MM.1S (cell line): ENCODE measurements at regions not wholly inside any gene's neighbourhood (a gene's known extent, or its start where the extent isn't known, plus 50 kb on each side); places are given as distances from the start of the nearest gene placed in this dataset.

Experiments used
- DNase-seq: peaks from one replicate; pipeline ENCODE4 v3.0.0-alpha.2; 2015
- H2AFZ ChIP-seq: fragments of 300-600 bp; sonication (generic); 2 replicates; pipeline ENCODE4 v1.6.0; 2016; ENCODE audit warnings: antibody characterized with exemption, low read length
- H3F3A ChIP-seq: fragments of 300-600 bp; sonication (generic); 2 replicates; pipeline ENCODE4 v1.6.1; 2016; ENCODE audit warnings: mild to moderate bottlenecking, antibody characterized with exemption, low read length, moderate library complexity, mixed read lengths; ENCODE audit not compliant: insufficient read depth
- H3K27ac ChIP-seq: fragments of 300-600 bp; sonication (generic); 2 replicates; pipeline ENCODE4 v1.5.1; 2016; ENCODE audit warnings: mild to moderate bottlenecking, low read length
- H3K27me3 ChIP-seq: fragments of 300-600 bp; sonication (generic); replicated peaks from 2 replicates; pipeline ENCODE4 v1.6.0; 2016; ENCODE audit warnings: low read length; ENCODE audit not compliant: insufficient read depth
- H3K36me3 ChIP-seq: fragments of 300-600 bp; sonication (generic); replicated peaks from 2 replicates; pipeline ENCODE4 v1.6.1; 2016; ENCODE audit warnings: mild to moderate bottlenecking, low read length, mixed read lengths; ENCODE audit not compliant: insufficient read depth
- H3K4me1 ChIP-seq: fragments of 300-600 bp; sonication (generic); 2 replicates; pipeline ENCODE4 v1.6.1; 2016; ENCODE audit warnings: low read length, mixed read lengths
- H3K4me2 ChIP-seq: fragments of 300-600 bp; sonication (generic); 2 replicates; pipeline ENCODE4 v1.6.0; 2016; ENCODE audit warnings: low read depth, low read length
- H3K4me3 ChIP-seq: fragments of 300-600 bp; sonication (generic); 2 replicates; pipeline ENCODE4 v1.5.1; 2016; ENCODE audit warnings: low read length, mixed read lengths
- H3K79me2 ChIP-seq: fragments of 300-600 bp; sonication (generic); 2 replicates; pipeline ENCODE4 v1.6.1; 2016; ENCODE audit warnings: mixed run types, low read length, mixed read lengths
- H3K9ac ChIP-seq: fragments of 300-600 bp; sonication (generic); 2 replicates; pipeline ENCODE4 v1.6.1; 2016; ENCODE audit warnings: low read length, mixed read lengths
- H3K9me2 ChIP-seq: fragments of 300-600 bp; sonication (generic); replicated peaks from 2 replicates; pipeline ENCODE4 v1.6.1; 2016; ENCODE audit warnings: mild to moderate bottlenecking, low read length, mixed read lengths; ENCODE audit not compliant: insufficient read depth
- H3K9me3 ChIP-seq: fragments of 300-600 bp; sonication (generic); replicated peaks from 2 replicates; pipeline ENCODE4 v1.6.1; 2016; ENCODE audit warnings: mild to moderate bottlenecking, low read length, mixed read lengths; ENCODE audit not compliant: insufficient read depth
- H4K20me1 ChIP-seq: fragments of 300-600 bp; sonication (generic); 2 replicates; pipeline ENCODE4 v1.6.1; 2016; ENCODE audit warnings: mild to moderate bottlenecking, low read length, moderate library complexity, mixed read lengths; ENCODE audit not compliant: insufficient read depth
- EZH2 ChIP-seq: fragments of 300-600 bp; sonication (generic); optimal IDR thresholded peaks from 2 replicates; pipeline ENCODE3; 2017; ENCODE audit warnings: low read depth, mild to moderate bottlenecking, antibody characterized with exemption, low read length, mixed read lengths
- EZH2phosphoT487 ChIP-seq: fragments of 300-600 bp; sonication (generic); IDR thresholded peaks from 2 replicates; pipeline ENCODE4 v1.6.1; 2018; ENCODE audit warnings: antibody characterized with exemption, low read length
- TF ChIP-seq, protein P1 (sequence below): fragments of 300-600 bp; sonication (generic); IDR thresholded peaks from 2 replicates; pipeline ENCODE4 v1.5.1; 2016; ENCODE audit warnings: antibody characterized with exemption, low read length, mixed read lengths

DNA sequence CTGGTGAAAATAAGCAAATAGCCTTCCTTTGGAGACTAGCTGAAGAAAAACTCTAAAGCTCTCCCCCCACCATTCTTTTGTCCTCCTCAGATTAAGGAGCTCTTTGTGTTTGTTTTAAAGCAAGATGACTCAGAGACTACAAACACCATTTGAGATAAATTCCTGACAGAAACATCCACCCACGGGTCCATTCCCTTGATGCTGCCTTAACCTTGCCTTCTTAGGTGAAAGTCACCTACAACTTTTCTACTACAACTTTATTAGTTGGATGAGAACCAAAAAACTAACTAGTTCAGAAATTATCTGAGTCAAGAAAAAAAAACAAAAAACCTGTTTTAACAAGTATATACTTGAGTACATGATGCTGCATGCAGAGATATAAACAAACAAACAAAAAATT, 831.1 kb downstream of the NR2F1-AS1 start:
- no peak for DNase-seq
- H3K9me2 ChIP-seq, result no peaks in the 10 kb centered on the region
- no peaks in the 10 kb centered on the region for H4K20me1 ChIP-seq
- TF ChIP-seq EZH2 (no peak), EZH2phosphoT487 (no peak)
- TF ChIP-seq, protein P1, sequence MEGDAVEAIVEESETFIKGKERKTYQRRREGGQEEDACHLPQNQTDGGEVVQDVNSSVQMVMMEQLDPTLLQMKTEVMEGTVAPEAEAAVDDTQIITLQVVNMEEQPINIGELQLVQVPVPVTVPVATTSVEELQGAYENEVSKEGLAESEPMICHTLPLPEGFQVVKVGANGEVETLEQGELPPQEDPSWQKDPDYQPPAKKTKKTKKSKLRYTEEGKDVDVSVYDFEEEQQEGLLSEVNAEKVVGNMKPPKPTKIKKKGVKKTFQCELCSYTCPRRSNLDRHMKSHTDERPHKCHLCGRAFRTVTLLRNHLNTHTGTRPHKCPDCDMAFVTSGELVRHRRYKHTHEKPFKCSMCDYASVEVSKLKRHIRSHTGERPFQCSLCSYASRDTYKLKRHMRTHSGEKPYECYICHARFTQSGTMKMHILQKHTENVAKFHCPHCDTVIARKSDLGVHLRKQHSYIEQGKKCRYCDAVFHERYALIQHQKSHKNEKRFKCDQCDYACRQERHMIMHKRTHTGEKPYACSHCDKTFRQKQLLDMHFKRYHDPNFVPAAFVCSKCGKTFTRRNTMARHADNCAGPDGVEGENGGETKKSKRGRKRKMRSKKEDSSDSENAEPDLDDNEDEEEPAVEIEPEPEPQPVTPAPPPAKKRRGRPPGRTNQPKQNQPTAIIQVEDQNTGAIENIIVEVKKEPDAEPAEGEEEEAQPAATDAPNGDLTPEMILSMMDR, result no peak
- H3F3A ChIP-seq, result no peaks in the 10 kb centered on the region
- no peaks in the 10 kb centered on the region for H3K27me3 ChIP-seq
- no peaks in the 10 kb centered on the region for H3K9me3 ChIP-seq
- H3K79me2 ChIP-seq, result no peaks in the 10 kb centered on the region
- H3K4me1 ChIP-seq, result no peaks in the 10 kb centered on the region
- H3K9ac ChIP-seq, result no peak overlapping the region
- no peak overlapping the region for H2AFZ ChIP-seq
- no peak overlapping the region for H3K4me3 ChIP-seq
- H3K27ac ChIP-seq, result no peak overlapping the region
- no peaks in the 10 kb centered on the region for H3K36me3 ChIP-seq
- no peak overlapping the region for H3K4me2 ChIP-seq

DNA sequence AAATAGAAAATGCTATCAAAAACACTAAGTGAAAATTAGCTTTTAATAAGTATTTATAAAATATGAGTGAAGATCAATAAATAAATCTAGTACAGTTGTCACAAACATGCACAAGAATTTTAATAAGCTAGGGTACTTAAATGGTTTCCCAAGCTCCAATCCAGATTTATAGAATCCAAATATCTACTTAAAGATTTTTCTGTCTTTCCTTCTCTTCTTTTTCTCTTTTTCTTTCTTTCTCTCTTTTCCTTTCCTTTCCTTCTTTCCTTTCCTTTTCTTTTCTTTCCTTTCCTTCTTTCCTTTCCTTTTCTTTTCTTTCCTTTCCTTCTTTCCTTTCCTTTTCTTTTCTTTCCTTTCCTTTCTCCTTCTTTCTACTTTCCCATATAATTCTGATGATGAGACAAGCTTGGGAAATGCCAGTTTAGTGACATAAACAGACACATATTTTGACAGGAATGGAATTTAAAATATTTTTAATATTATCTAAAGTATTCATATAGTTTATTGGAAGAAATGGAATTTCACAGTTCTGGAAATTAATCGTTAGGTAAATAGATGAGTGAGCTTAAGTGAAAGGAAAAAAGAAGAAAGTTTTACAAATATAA, 832.8 kb downstream of the NR2F1-AS1 start:
- H3K9ac ChIP-seq, result no peak overlapping the region
- H3K4me3 ChIP-seq, result no peak overlapping the region
- H3K9me2 ChIP-seq, result no peaks in the 10 kb centered on the region
- H3K4me1 ChIP-seq, result no peaks in the 10 kb centered on the region
- H3K27ac ChIP-seq, result no peak overlapping the region
- H3K27me3 ChIP-seq, result no peaks in the 10 kb centered on the region
- no peak overlapping the region for H3K4me2 ChIP-seq
- DNase-seq, result no peak
- no peaks in the 10 kb centered on the region for H4K20me1 ChIP-seq
- H3K36me3 ChIP-seq, result no peaks in the 10 kb centered on the region
- H2AFZ ChIP-seq, result no peak overlapping the region
- no peaks in the 10 kb centered on the region for H3F3A ChIP-seq
- H3K9me3 ChIP-seq, result no peaks in the 10 kb centered on the region
- no peaks in the 10 kb centered on the region for H3K79me2 ChIP-seq
- TF ChIP-seq, protein P1, result no peak

DNA sequence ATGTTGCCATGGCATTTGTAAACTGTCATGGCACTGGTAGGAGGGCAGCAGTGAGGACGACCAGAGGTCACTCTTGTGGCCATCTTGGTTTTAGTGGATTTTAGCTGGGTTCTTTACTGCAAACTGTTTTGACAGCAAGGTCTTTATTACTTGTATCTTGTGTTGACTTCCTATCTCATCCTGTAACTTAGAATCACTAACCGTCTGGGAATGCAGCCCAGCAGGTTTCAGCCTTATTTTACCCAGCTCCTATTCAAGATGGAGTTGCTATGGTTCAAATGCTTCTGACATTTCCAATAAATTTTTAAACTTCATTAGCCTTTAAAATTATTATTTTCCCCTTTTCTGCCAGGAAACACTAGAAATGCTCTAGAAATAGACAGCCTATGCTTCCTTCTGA, 839.1 kb downstream of the NR2F1-AS1 start:
- Histone ChIP-seq H3K27me3 (no peaks in the 10 kb centered on the region), H4K20me1 (no peaks in the 10 kb centered on the region), H2AFZ (no peak overlapping the region), H3K9me2 (no peaks in the 10 kb centered on the region), H3K4me1 (no peaks in the 10 kb centered on the region), H3K4me3 (no peak overlapping the region), H3K79me2 (no peaks in the 10 kb centered on the region), H3F3A (no peaks in the 10 kb centered on the region), H3K27ac (no peak overlapping the region), H3K9ac (no peak overlapping the region), H3K36me3 (no peaks in the 10 kb centered on the region), H3K4me2 (no peak overlapping the region), H3K9me3 (no peaks in the 10 kb centered on the region)
- no peak for DNase-seq
- TF ChIP-seq, protein P1, result no peak
- TF ChIP-seq EZH2 (no peak), EZH2phosphoT487 (no peak)
